Loucy (cell line): ENCODE measurements at regions not wholly inside any gene's neighbourhood (a gene's known extent, or its start where the extent isn't known, plus 50 kb on each side); places are given as distances from the start of the nearest gene placed in this dataset.

Experiments used
- H2AFZ ChIP-seq: fragments of 200-600 bp; sonication (generic); 2 replicates; pipeline ENCODE4 v1.6.0; 2016; ENCODE audit warnings: antibody characterized with exemption, mild to moderate bottlenecking, low read length, moderate library complexity
- H3F3A ChIP-seq: fragments of 200-600 bp; 2 replicates; pipeline ENCODE4 v1.6.0; 2016; ENCODE audit warnings: antibody characterized with exemption, low read depth, mild to moderate bottlenecking
- H3K27me3 ChIP-seq: fragments of 200-600 bp; sonication (generic); 2 replicates; pipeline ENCODE4 v1.6.1; 2014; ENCODE audit warnings: low read length, mild to moderate bottlenecking; ENCODE audit not compliant: insufficient read depth, poor library complexity, severe bottlenecking
- H3K36me3 ChIP-seq: fragments of 200-600 bp; sonication (generic); 2 replicates; pipeline ENCODE4 v1.6.1; 2016; ENCODE audit warnings: low read length; ENCODE audit not compliant: insufficient read depth
- H3K4me1 ChIP-seq: fragments of 200-600 bp; sonication (generic); 2 replicates; pipeline ENCODE4 v1.5.1; 2014; ENCODE audit warnings: low read length, mild to moderate bottlenecking; ENCODE audit not compliant: insufficient read depth, poor library complexity, severe bottlenecking
- H3K4me2 ChIP-seq: fragments of 200-600 bp; sonication (generic); 2 replicates; pipeline ENCODE4 v1.6.0; 2014; ENCODE audit warnings: antibody characterized with exemption, low read length, low read depth, mild to moderate bottlenecking; ENCODE audit not compliant: poor library complexity, severe bottlenecking
- H3K4me3 ChIP-seq: fragments of 200-600 bp; sonication (generic); 2 replicates; pipeline ENCODE4 v1.5.1; 2014; ENCODE audit warnings: low read length, mild to moderate bottlenecking, mixed read lengths; ENCODE audit not compliant: poor library complexity, severe bottlenecking
- H3K79me2 ChIP-seq: fragments of 200-600 bp; sonication (generic); 2 replicates; pipeline ENCODE4 v1.6.1; 2014; ENCODE audit warnings: low read length; ENCODE audit not compliant: insufficient read depth
- H3K9ac ChIP-seq: fragments of 200-600 bp; sonication (generic); 2 replicates; pipeline ENCODE4 v1.6.0; 2014; ENCODE audit warnings: mild to moderate bottlenecking, low read depth, low read length, moderate library complexity; ENCODE audit not compliant: poor library complexity, severe bottlenecking
- H3K9me2 ChIP-seq: fragments of 200-600 bp; sonication (generic); replicated peaks from 2 replicates; pipeline ENCODE4 v1.6.1; 2016; ENCODE audit warnings: low read depth, low read length, mixed read lengths
- H3K9me3 ChIP-seq: fragments of 200-600 bp; sonication (generic); 2 replicates; pipeline ENCODE4 v1.6.1; 2014; ENCODE audit warnings: mild to moderate bottlenecking, antibody characterized with exemption, low read length, low read depth; ENCODE audit not compliant: insufficient read depth
- H4K20me1 ChIP-seq: fragments of 200-600 bp; sonication (generic); 2 replicates; pipeline ENCODE4 v1.6.0; 2014; ENCODE audit warnings: antibody characterized with exemption, low read length, mild to moderate bottlenecking; ENCODE audit not compliant: insufficient read depth, poor library complexity, severe bottlenecking
- EZH2phosphoT487 ChIP-seq: fragments of 200-600 bp; IDR thresholded peaks from 2 replicates; pipeline ENCODE4 v1.6.1; 2018; ENCODE audit warnings: antibody characterized with exemption, mild to moderate bottlenecking, moderate library complexity, borderline replicate concordance
- TF ChIP-seq, protein P1 (sequence below): fragments of 200-600 bp; sonication (generic); conservative IDR thresholded peaks from 2 replicates; pipeline ENCODE4 v1.5.1; 2014; ENCODE audit warnings: mild to moderate bottlenecking, antibody characterized with exemption, low read length

DNA sequence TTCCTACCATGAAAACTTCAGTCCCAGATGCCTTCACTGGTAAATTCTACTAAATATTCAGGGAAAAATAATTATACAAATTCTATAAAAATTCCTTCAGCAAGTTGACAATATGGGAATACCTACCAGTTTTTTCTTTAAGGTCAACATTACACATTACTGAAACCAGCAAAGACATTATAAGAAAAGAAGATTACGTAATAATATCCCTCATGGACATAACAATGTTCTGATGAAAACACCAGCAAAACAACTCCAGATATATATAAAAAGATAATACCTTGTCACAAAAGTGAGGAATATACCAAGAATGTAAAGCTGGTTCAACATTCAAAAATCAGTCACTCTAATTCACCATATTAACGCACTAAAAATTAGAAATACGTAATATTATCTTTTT lies 507.9 kb downstream of the DMRTA1 start:
- Histone ChIP-seq H3K79me2 (no peaks in the 10 kb centered on the region), H3F3A (no peaks in the 10 kb centered on the region), H3K4me3 (no peak overlapping the region), H3K9me3 (no peaks in the 10 kb centered on the region), H3K27me3 (no peaks in the 10 kb centered on the region), H3K4me1 (no peaks in the 10 kb centered on the region), H3K4me2 (no peak overlapping the region), H4K20me1 (no peaks in the 10 kb centered on the region), H3K9me2 (no peaks in the 10 kb centered on the region), H3K9ac (no peak overlapping the region), H2AFZ (no peak overlapping the region), H3K36me3 (no peaks in the 10 kb centered on the region)
- no peak for TF ChIP-seq EZH2phosphoT487
- TF ChIP-seq, protein P1, sequence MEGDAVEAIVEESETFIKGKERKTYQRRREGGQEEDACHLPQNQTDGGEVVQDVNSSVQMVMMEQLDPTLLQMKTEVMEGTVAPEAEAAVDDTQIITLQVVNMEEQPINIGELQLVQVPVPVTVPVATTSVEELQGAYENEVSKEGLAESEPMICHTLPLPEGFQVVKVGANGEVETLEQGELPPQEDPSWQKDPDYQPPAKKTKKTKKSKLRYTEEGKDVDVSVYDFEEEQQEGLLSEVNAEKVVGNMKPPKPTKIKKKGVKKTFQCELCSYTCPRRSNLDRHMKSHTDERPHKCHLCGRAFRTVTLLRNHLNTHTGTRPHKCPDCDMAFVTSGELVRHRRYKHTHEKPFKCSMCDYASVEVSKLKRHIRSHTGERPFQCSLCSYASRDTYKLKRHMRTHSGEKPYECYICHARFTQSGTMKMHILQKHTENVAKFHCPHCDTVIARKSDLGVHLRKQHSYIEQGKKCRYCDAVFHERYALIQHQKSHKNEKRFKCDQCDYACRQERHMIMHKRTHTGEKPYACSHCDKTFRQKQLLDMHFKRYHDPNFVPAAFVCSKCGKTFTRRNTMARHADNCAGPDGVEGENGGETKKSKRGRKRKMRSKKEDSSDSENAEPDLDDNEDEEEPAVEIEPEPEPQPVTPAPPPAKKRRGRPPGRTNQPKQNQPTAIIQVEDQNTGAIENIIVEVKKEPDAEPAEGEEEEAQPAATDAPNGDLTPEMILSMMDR: no peak

DNA sequence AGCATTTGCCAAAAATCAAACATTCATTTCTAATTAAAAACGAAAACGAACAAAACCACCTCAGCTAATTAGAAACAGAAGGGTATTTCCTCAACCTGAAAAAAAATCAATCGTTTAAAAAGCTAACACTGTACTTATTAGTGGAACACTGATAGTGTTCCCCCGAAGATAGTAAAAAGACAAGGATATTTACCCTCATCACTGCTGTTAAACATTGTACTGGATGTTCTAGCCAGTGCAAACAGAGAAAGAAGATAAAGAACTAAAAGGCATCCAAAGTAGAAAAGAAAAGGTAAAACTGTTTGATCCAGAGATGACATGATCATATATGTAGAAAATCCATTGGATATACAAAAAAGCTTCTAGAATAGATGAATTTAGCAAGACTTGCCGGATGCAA lies 508.3 kb downstream of the DMRTA1 start:
- Histone ChIP-seq H3K4me1 (no peaks in the 10 kb centered on the region), H3F3A (no peaks in the 10 kb centered on the region), H2AFZ (no peak overlapping the region), H3K4me3 (no peak overlapping the region), H3K27me3 (no peaks in the 10 kb centered on the region), H3K9ac (no peak overlapping the region), H3K4me2 (no peak overlapping the region), H3K36me3 (no peaks in the 10 kb centered on the region), H3K9me3 (no peaks in the 10 kb centered on the region), H3K79me2 (no peaks in the 10 kb centered on the region), H3K9me2 (no peaks in the 10 kb centered on the region), H4K20me1 (no peaks in the 10 kb centered on the region)
- TF ChIP-seq, protein P1: no peak
- TF ChIP-seq EZH2phosphoT487: no peak

DNA sequence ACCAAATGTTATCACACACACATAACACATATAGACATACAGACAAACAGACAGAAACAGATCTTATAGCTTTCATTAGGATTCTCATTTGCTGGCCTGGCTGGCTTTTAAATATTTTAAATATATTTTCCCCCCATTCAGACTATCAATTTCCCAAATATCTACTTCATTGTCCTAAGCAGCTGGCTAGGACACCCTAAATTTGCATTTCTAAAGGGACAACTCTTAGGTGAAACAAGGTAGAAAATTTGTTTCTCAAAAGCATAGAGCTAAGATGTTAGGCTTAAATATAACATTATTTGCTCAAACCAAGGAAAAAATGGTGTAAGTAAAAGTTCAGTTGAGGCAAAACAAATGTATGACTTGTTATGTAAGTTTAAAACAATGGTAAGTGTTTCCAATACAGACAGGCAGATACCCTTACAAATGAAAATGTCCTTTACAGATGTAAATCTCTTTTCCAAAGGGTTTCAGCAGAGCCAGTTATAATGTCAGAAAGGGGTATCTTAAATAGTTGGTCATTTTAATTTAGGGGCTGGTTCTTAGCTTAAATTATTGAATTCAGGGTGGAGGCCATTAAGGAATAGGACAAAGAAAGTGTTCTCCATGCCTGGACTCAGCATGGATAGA lies 522.8 kb downstream of the DMRTA1 start:
- H3K27me3 ChIP-seq: no peaks in the 10 kb centered on the region
- TF ChIP-seq, protein P1: no peak
- TF ChIP-seq EZH2phosphoT487: no peak
- H3K79me2 ChIP-seq: no peaks in the 10 kb centered on the region
- H3K4me3 ChIP-seq: no peak overlapping the region
- no peaks in the 10 kb centered on the region for H3K9me3 ChIP-seq
- no peaks in the 10 kb centered on the region for H3F3A ChIP-seq
- H3K9me2 ChIP-seq: no peaks in the 10 kb centered on the region
- no peak overlapping the region for H3K4me2 ChIP-seq
- H3K4me1 ChIP-seq: no peaks in the 10 kb centered on the region
- no peak overlapping the region for H2AFZ ChIP-seq
- no peaks in the 10 kb centered on the region for H4K20me1 ChIP-seq
- no peaks in the 10 kb centered on the region for H3K36me3 ChIP-seq
- no peak overlapping the region for H3K9ac ChIP-seq
